GM12891 (cell line): ENCODE measurements at regions not wholly inside any gene's neighbourhood (a gene's known extent, or its start where the extent isn't known, plus 50 kb on each side); places are given as distances from the start of the nearest gene placed in this dataset.

ENCODE experiments used
- DNase-seq: peaks from one replicate; pipeline ENCODE4 v3.0.0; 2011; ENCODE audit warnings: low spot score; ENCODE audit not compliant: insufficient read length
- FAIRE-seq: peaks from 2 replicates; lab custom pipeline; 2011; peaks lifted over from hg19 to GRCh38; lab: Jason Lieb, UNC
- PAX5 ChIP-seq: IDR thresholded peaks from 2 replicates; pipeline ENCODE4 v1.6.1; 2011; ENCODE audit warnings: low read length, moderate library complexity, mild to moderate bottlenecking; ENCODE audit not compliant: insufficient read depth, severe bottlenecking
- POLR2A ChIP-seq: IDR thresholded peaks from 2 replicates; pipeline ENCODE4 v1.6.1; 2011; ENCODE audit warnings: low read depth, low read length, control low read depth
- POLR2AphosphoS5 ChIP-seq: IDR thresholded peaks from 2 replicates; pipeline ENCODE4 v1.6.1; 2011; ENCODE audit warnings: low read depth, low read length, control low read depth
- POU2F2 ChIP-seq: IDR thresholded peaks from 2 replicates; pipeline ENCODE4 v1.6.1; 2011; ENCODE audit warnings: low read depth, mild to moderate bottlenecking, control low read depth, low read length, moderate library complexity
- SPI1 ChIP-seq: IDR thresholded peaks from 2 replicates; pipeline ENCODE4 v1.6.1; 2011; ENCODE audit warnings: low read depth, low read length, control low read depth
- TAF1 ChIP-seq: IDR thresholded peaks from 2 replicates; pipeline ENCODE4 v1.6.1; 2011; ENCODE audit warnings: low read depth, low read length, control low read depth

DNA sequence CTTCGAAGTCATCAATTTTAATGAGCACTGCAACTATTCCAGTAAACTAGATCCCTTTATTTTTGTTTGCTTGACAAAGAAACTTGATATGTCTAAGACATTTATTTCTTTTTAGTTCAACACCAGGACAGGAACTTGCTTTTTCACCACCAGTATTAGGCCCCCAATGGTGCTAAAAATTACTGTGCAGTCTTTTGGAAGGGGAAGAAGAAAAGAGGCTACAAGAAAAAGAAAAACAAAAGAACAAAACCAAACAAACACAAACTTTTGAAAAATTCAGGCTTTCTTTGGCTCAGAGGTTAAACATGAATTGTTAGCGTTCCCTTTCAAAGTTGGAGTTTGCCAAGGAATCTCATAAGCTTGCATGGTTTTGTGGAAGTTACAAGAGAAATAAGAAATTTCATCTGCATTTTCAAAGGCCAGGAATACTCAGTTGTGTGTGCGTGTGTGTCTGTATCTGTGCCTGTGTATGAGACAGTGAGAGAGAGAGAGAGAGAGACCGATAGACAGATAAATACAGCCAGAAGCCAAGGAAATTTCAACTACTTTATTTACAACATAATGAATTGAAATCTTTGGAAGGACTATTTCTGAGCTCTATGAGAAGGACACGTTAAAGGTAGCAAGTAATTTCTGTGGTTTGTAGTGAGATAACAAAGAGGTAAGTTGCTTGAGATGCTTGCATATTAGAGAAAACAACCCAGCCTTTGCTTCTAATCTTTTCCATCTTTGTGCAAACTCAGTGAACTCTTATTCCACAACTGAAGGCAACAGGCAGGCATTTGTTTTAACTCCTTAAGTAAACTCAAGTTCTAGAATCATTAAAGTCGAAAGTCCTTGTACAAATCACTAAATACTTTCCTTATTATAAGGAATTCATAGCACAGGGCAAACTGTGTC, 171.0 kb upstream of the CITED2 start:
- DNase-seq: no peak
- FAIRE-seq: no peak
- TF ChIP-seq SPI1: no peak
- TF ChIP-seq PAX5: no peak
- TF ChIP-seq POLR2A: no peak
- no peak for TF ChIP-seq POU2F2
- no peak for TF ChIP-seq TAF1
- TF ChIP-seq POLR2AphosphoS5: no peak

- DNase-seq (no peak), FAIRE-seq (no peak)
- no peak for TF ChIP-seq POLR2A
- no peak for TF ChIP-seq POU2F2
- no peak for TF ChIP-seq SPI1
- no peak for TF ChIP-seq TAF1
- no peak for TF ChIP-seq POLR2AphosphoS5
- no peak for TF ChIP-seq PAX5
These were observed 170.2 kb upstream of the CITED2 start for GRCh38 chr6:139544701-139545057.

- TF ChIP-seq PAX5 (no peak), POU2F2 (no peak), POLR2A (no peak), SPI1 (no peak), TAF1 (no peak), POLR2AphosphoS5 (no peak)
- FAIRE-seq: no peak
- no peak for DNase-seq
These were observed 167.9 kb upstream of the CITED2 start for GRCh38 chr6:139542351-139542750.

DNA sequence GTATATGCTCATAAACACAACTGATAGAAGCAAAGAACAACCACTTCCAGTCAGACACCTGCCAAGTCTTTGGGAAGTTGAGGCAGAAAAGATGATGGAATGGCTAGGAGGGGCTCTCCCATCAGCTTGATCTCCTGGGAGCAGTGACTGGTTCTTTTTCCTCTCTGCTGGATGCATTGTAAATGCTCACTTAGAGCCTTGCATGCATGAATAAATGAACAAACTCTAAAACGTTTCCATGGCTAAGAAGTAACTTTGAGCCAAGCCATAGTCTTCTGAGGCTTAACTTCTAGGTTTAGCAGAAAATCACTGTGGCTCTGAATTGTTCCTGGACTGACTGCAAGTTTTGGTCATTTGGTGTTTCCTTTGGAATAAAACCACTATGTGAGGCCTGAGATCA, 166.4 kb upstream of the CITED2 start:
- TF ChIP-seq PAX5 (no peak), POU2F2 (no peak), POLR2A (no peak)
- FAIRE-seq: no peak
- DNase-seq: no peak

GRCh38 chr6:139540276-139540675, 165.8 kb upstream of the CITED2 start:
- TF ChIP-seq POU2F2 (no peak), PAX5 (no peak), POLR2AphosphoS5 (no peak), POLR2A (no peak), TAF1 (no peak), SPI1 (no peak)
- DNase-seq: no peak
- no peak for FAIRE-seq

GRCh38 chr6:139539852-139540251, 165.4 kb upstream of the CITED2 start:
- FAIRE-seq: no peak

DNA sequence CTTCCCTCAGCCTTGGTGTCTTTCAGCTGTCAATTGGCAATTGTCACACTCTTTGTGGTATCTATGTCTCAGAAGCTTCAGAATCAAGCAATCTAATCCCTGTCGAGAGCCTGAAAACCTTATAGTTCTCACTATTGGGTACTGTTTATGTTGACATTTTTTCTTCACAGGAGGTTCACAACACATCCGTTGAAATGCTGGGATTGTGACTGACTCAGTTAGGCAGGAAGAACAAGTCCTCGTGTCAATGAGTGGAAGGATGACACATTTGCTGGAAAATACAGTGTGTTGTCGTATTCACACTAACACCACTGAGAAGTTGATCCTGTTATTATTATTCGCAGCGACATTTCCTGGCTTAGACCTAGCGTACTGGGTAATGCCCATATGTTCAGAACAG, 163.9 kb upstream of the CITED2 start:
- TF ChIP-seq POLR2AphosphoS5 (no peak), POLR2A (no peak)
- no peak for FAIRE-seq
- no peak for DNase-seq

More at GRCh38 chr6:139539852-139540251, 165.4 kb upstream of the CITED2 start:
- DNase-seq: no peak
- no peak for TF ChIP-seq PAX5
- no peak for TF ChIP-seq POLR2A
- no peak for TF ChIP-seq POU2F2
- no peak for TF ChIP-seq POLR2AphosphoS5
- TF ChIP-seq TAF1: no peak
- TF ChIP-seq SPI1: no peak

- DNase-seq (no peak), FAIRE-seq (no peak)
- no peak for TF ChIP-seq PAX5
- no peak for TF ChIP-seq POLR2A
- TF ChIP-seq POU2F2: no peak
- TF ChIP-seq SPI1: no peak
- TF ChIP-seq POLR2AphosphoS5: no peak
- no peak for TF ChIP-seq TAF1
These were observed 162.5 kb upstream of the CITED2 start for GRCh38 chr6:139536751-139537617.

DNA sequence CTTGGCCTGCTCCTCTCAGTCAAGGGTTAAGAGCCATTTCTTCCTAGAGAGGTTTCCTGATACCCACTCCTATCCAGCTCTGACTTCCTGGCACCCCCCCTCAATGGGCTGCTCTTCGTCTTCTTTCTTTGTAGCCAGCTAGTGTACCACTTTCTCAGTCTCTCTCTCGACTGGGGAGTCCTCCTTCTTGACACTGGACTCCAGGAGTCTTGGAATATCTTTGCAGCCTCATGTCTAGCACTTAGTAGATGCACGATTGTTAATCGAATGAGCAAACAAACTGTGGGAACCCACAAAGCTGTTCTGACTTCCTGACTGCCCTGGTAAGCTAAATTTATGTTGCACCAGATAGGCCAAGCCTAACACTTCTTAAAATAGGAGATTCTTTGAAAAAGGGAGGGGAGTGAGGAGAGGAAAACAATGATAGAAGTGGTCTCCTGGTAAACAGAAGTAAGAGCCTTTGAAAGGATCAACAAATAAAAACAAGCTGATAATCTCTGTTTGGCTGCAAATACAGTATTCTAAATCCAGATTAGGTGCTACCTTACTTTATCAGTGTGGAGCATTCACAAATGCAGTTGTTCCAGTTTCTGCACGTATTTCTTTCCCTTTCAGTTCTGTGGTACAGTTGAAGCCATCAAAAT, 160.1 kb upstream of the CITED2 start:
- DNase-seq: no peak
- no peak for TF ChIP-seq POLR2AphosphoS5
- no peak for TF ChIP-seq POLR2A
- TF ChIP-seq POU2F2: no peak
- no peak for TF ChIP-seq TAF1
- TF ChIP-seq PAX5: no peak
- TF ChIP-seq SPI1: no peak
- FAIRE-seq: no peak
